ENCODE measurements at regions not wholly inside any gene's neighbourhood (a gene's known extent, or its start where the extent isn't known, plus 50 kb on each side); places are given as distances from the start of the nearest gene placed in this dataset.

GRCh38 chr9:116073826-116074225 lies 79.8 kb upstream of the PAPPA start:
- in situ Hi-C loops (cut with HindIII; ENCODE audit: low pct_unique_long_range_greater_than_20kb, low sequenced_read_pairs) (no loop called here), intact Hi-C loops (cut with micrococcal nuclease; ENCODE audit: unreplicated experiment) (no loop called here)
- CTCF ChIA-PET, result no interaction called here
- H3K9me3 ChIP-seq (ENCODE audit: control insufficient read depth, insufficient read depth, low read depth, low read length), result no peaks in the 10 kb centered on the region
- no TSS peak for BruUV-seq (replicated peaks)
- TF ChIP-seq REST (IDR thresholded peaks at IDR 0.05; ENCODE audit: insufficient read depth in 1 of 2, low read depth in 2 of 2, low read length in 1 of 2) (no peak), SIN3A (IDR thresholded peaks at IDR 0.05; ENCODE audit: borderline replicate concordance, insufficient read depth, low read depth, low read length) (no peak), CTCF (IDR thresholded peaks at IDR 0.05) (no peak)
- DNase-seq (ENCODE audit: low read depth, low spot score) (no peak), ATAC-seq (no peak)
- no peak overlapping the region for H3K27ac ChIP-seq (ENCODE audit: low read length)
- no peak overlapping the region for H3K4me3 ChIP-seq (ENCODE audit: low read depth in 2 of 2, low read length in 2 of 2)
- no peaks in the 10 kb centered on the region for H3K36me3 ChIP-seq (ENCODE audit: control insufficient read depth, insufficient read depth, low read length)
- POLR2A ChIA-PET, result no interaction called here
- no peaks in the 10 kb centered on the region for H3K27me3 ChIP-seq (ENCODE audit: control insufficient read depth, insufficient read depth, low read length)
- H3K4me1 ChIP-seq (ENCODE audit: control insufficient read depth, insufficient read depth, low read length), result no peaks in the 10 kb centered on the region

- ChIA-PET POLR2A (no interaction called here), CTCF (no interaction called here)
- in situ Hi-C loops (cut with HindIII; ENCODE audit: low pct_unique_long_range_greater_than_20kb, low sequenced_read_pairs) (no loop called here), intact Hi-C loops (cut with micrococcal nuclease; ENCODE audit: unreplicated experiment) (no loop called here)
- no peak for TF ChIP-seq CTCF (IDR thresholded peaks at IDR 0.05)
- no peak for TF ChIP-seq POLR2AphosphoS5 (IDR thresholded peaks at IDR 0.05; ENCODE audit: low read depth, low read length)
- no peak for TF ChIP-seq SIN3A (IDR thresholded peaks at IDR 0.05; ENCODE audit: borderline replicate concordance, insufficient read depth, low read depth, low read length)
- no peak for TF ChIP-seq TCF7L2 (IDR thresholded peaks at IDR 0.05; ENCODE audit: low read depth, low read length)
- TF ChIP-seq REST (IDR thresholded peaks at IDR 0.05; ENCODE audit: insufficient read depth in 1 of 2, low read depth in 2 of 2, low read length in 1 of 2), result no peak
- no TSS peak for BruUV-seq (replicated peaks)
- DNase-seq (ENCODE audit: low read depth, low spot score) (no peak), ATAC-seq (no peak)
- Histone ChIP-seq H3K4me1 (ENCODE audit: control insufficient read depth, insufficient read depth, low read length) (no peaks in the 10 kb centered on the region), H3K36me3 (ENCODE audit: control insufficient read depth, insufficient read depth, low read length) (no peaks in the 10 kb centered on the region), H3K4me3 (ENCODE audit: low read depth in 2 of 2, low read length in 2 of 2) (no peak overlapping the region), H3K27me3 (ENCODE audit: control insufficient read depth, insufficient read depth, low read length) (no peaks in the 10 kb centered on the region), H3K27ac (ENCODE audit: low read length) (no peak overlapping the region), H3K9me3 (ENCODE audit: control insufficient read depth, insufficient read depth, low read depth, low read length) (no peaks in the 10 kb centered on the region)
These were observed 78.9 kb upstream of the PAPPA start for GRCh38 chr9:116074658-116075057.
